Fibroblast of skin of left quadriceps (primary cell): ENCODE measurements at regions not wholly inside any gene's neighbourhood (a gene's known extent, or its start where the extent isn't known, plus 50 kb on each side); places are given as distances from the start of the nearest gene placed in this dataset.

Source experiments
- DNase-seq, 2 experiments: peaks; one replicate each; pipeline ENCODE4 v3.0.0-alpha.2; 2013; ENCODE audit warnings: low read depth in 2 of 2

- DNase-seq = no peak
Measured at GRCh38 chr10:128853537-128853936, 613.5 kb upstream of the MGMT start.

GRCh38 chr10:128854204-128854603, 612.8 kb upstream of the MGMT start:
- DNase-seq = no peak

GRCh38 chr10:128854963-128855362, 612.1 kb upstream of the MGMT start:
- peak in 1 of 2 experiments; percentile 40 for DNase-seq

GRCh38 chr10:128855618-128856428, 611.2 kb upstream of the MGMT start:
- no peak for DNase-seq

- no peak for DNase-seq
Measured at GRCh38 chr10:128859738-128860386, 607.2 kb upstream of the MGMT start.

- DNase-seq = no peak
Measured at GRCh38 chr10:128860574-128860973, 606.5 kb upstream of the MGMT start.

- DNase-seq = no peak
Measured at GRCh38 chr10:128861018-128861901, 605.8 kb upstream of the MGMT start.

GRCh38 chr10:128863411-128863810, 603.6 kb upstream of the MGMT start:
- DNase-seq = no peak

GRCh38 chr10:128863823-128864405, 603.1 kb upstream of the MGMT start:
- no peak for DNase-seq

- DNase-seq = no peak
Measured at GRCh38 chr10:128864554-128865295, 602.3 kb upstream of the MGMT start.

GRCh38 chr10:128865436-128866195, 601.4 kb upstream of the MGMT start:
- no peak for DNase-seq

- DNase-seq = no peak
Measured at GRCh38 chr10:128866551-128866950, 600.5 kb upstream of the MGMT start.

GRCh38 chr10:128867210-128867609, 599.8 kb upstream of the MGMT start:
- DNase-seq = no peak

- DNase-seq = no peak
Measured at GRCh38 chr10:128867819-128868218, 599.2 kb upstream of the MGMT start.

GRCh38 chr10:128868481-128868880, 598.6 kb upstream of the MGMT start:
- DNase-seq = no peak

- peak in 1 of 2 experiments; percentile 20 for DNase-seq
Measured at GRCh38 chr10:128869101-128869749, 597.8 kb upstream of the MGMT start.

- DNase-seq = no peak
Measured at GRCh38 chr10:128870830-128871597, 596.0 kb upstream of the MGMT start.

- no peak for DNase-seq
Measured at GRCh38 chr10:128871671-128872231, 595.3 kb upstream of the MGMT start.
